Fibroblast of upper back skin (primary cell): ENCODE measurements at regions not wholly inside any gene's neighbourhood (a gene's known extent, or its start where the extent isn't known, plus 50 kb on each side); places are given as distances from the start of the nearest gene placed in this dataset.

Source experiments
- DNase-seq: peaks from one replicate; pipeline ENCODE4 v3.0.0-alpha.2; 2013

DNA sequence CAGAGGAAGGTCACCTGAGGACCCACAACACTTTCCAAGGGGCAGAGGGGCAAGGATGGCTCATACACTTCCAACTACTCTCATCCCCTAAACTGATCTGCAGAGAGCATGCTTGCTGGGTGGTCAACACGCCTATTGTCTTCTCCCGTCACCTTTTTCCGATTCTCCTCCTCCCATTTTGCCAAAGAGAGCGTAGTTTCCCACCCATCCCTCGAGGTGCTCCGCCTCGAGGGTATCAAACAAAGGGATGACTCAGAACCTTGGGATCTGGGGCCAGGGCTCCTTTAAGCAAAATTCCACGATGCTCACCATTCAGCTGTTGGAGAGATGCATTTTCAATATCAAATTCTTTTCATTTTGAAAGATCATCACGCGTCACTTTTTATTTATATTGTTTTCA is 507.5 kb upstream of the SULF2 start:
- peak; percentile 38 for DNase-seq

- peak; percentile 43 for DNase-seq
Measured at GRCh38 chr20:48291896-48292295, 506.6 kb upstream of the SULF2 start.

- DNase-seq, result no peak
Measured at GRCh38 chr20:48288930-48289507, 503.7 kb upstream of the SULF2 start.

GRCh38 chr20:48287552-48288170 is 502.4 kb upstream of the SULF2 start:
- no peak for DNase-seq

- no peak for DNase-seq
Measured at GRCh38 chr20:48287021-48287494, 501.8 kb upstream of the SULF2 start.

DNA sequence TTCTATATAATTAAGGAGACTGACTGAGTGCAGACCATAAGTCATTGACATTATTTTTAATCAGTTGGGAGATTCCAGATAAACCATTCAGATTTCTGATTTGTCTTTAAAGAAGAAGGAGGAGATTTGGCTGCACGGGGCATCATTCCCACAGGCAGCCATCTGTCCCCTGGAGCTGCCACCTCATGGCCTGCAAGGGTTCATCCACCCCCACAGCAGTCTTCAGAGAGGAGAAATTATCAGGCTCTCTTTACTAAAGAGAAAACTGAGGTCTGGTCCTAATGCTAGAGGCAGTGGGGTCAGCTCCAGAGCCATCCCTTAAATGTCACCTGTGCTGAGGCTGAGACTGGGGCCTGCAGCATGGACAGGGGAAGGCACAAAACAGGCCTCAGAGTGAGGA is 501.3 kb upstream of the SULF2 start:
- no peak for DNase-seq

- no peak for DNase-seq
Measured at GRCh38 chr20:48285656-48286055, 500.4 kb upstream of the SULF2 start.

DNA sequence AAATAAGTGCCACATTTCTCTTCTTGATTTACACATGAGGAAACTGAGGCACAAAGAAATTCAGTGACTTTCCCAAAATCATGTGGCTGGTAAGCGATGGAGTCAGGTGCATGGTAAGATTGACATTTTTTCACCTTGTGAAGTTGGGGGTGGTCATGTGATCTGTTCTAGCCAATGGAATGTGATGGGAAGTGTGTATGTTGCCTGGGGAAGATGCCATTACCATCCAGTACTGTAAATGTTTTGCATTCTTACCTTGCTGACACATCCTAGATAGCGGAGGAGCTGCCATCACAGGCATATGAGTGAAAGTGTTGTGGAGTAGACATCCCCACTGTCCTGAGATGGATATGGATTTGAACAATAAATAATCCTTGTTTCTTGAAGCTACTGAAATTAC is 499.6 kb upstream of the SULF2 start:
- peak; percentile 61 for DNase-seq

- no peak for DNase-seq
Measured at GRCh38 chr20:48284315-48284714, 499.0 kb upstream of the SULF2 start.

DNA sequence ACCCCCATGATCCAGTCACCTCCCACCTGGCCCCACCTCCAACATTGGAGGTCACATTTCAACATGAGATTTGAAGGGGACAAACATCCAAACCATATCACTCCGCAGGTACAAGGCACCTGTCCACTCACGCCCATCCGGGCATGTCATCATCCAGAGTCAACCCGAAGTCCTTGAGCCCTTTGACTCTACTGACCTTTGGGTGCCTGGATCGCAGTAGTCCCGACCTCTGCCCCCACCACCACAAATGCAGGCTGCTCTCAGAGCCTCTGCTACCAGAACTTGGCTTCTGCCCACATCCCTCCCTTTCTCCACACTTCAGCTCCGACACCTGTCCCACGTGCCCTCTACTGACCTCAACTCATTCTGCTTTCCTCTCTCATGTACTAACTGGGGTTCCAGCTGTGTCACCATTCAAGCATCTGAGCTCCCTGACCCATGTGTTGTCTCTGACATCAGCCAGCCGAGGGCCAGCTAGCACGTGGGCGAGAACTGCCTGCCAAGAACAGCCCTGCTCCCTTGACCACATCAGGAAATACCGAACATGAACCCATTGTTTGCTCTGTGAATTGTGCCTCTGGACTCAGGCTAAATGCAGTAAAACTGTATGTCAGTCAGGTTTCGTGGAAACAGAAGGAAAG is 498.3 kb upstream of the SULF2 start:
- DNase-seq, result peak; percentile 87

DNA sequence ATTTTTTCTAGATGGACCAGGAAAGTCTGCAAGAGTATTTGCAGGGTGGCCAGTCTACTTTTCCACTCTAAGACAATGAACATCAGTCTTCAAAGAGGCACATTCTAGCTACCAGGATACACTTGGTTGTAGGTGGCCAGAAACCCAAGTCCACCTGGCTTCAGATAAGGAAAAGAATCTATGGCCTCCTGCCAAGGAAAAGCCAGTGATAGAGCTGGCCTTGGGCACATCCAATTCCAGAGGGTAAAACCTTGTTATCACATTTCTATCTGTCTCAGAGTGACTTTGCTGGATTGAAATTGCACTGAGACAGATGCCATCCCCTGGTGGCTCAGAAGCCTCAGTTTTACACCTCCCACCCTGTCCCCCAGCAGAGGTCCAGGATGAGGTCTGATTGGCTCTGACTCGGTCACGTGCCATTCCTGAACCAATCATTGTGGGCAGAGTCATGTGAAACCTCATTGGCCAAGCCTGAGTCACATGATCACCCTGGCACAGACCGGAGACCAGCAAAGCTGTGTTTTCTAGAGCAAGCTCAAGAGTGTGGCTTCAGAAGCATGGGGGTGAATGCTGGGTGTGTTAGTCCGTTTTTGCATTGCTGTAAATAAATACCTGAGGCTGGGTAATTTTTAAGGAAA is 497.4 kb upstream of the SULF2 start:
- DNase-seq, result no peak

GRCh38 chr20:48281501-48281900 is 496.2 kb upstream of the SULF2 start:
- DNase-seq, result no peak

- DNase-seq, result no peak
Measured at GRCh38 chr20:48278961-48279481, 493.7 kb upstream of the SULF2 start.

DNA sequence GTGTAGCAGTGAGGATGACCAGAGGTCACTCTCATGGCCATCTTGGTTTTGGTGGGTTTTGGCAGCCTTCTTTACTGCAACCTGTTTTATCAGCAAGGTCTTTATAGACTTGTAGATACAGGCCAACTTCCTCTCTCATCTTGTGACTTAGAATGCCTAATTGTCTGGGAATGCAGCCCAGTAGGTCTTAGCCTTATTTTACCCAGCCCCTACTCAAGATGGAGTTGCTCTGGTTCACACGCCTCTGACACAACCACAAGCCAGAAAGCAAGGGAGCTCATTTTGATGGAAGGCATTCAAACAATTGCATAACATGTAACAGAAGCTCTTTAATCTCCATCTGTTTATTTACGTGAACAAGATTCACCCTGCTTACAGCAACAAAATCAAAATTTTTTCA is 492.0 kb upstream of the SULF2 start:
- DNase-seq, result peak; percentile 49

DNA sequence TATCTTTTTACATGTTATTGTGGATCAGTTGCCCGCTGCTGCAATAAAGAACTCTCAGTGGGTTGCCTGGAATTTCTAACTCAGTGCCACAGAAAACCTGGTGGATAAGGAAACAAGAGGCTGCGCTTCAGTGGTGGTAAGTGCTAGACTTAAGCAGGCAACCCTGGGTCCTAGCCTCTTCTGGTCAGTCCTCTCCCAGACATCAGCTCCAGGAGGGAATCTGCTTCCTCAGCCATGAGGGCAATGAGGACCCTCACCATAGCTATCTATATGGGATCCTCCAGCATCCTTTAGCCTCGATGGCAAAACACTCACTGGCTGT is 490.7 kb upstream of the SULF2 start:
- no peak for DNase-seq

DNA sequence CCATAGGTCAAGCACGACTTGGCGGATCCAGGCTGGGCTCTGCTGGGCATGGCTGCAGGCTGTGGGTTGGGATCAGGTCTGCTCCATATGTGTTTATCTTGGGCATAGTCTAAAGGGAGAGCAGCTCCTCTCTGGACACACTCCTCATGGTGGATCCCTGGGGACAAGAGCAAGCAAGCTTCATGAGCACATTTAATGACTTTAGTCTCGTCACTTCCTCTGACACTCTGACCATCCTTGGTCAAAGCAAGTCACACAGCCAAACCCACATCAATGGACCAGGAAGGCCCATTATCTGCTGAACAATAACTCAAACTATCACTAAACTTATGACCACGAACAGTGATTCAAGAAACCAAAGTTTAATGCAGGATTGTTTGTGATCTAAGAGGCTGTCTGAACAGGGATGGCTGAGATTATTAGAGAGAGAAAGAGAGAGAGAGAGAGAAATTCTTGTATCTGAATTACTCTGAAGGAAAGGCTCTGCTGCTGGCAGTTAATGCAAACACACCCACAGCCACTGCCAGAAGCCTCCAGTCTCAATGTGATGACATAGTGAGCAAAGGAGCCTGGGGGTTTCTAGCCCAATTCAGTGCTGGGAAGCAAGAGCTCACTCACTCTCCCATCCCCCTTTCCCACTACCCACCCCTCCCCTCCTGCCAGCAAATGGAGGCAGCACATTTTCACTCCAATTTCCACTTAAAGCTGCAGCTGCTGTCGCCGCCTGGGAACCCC is 490.2 kb upstream of the SULF2 start:
- DNase-seq, result peak; percentile 54

DNA sequence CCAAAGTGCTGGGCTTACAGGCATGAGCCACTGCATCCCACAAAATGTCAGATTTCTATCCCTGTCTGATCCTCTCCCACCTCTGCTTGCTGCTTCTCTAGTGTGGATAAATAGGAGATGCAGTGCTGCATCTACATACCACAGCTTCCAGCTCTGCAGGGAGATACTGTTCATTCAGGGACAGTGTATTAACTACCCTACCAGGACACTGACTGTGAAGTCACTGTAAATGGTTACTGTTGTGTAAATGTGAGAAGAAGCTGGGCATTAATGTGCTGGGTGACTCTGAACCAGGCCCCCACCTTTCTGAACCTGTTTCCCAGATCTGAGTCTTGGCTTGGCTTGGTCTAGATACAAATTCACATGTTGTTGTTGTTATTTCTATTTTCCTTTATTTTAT is 488.6 kb upstream of the SULF2 start:
- no peak for DNase-seq

- no peak for DNase-seq
Measured at GRCh38 chr20:48270885-48271284, 485.6 kb upstream of the SULF2 start.

DNA sequence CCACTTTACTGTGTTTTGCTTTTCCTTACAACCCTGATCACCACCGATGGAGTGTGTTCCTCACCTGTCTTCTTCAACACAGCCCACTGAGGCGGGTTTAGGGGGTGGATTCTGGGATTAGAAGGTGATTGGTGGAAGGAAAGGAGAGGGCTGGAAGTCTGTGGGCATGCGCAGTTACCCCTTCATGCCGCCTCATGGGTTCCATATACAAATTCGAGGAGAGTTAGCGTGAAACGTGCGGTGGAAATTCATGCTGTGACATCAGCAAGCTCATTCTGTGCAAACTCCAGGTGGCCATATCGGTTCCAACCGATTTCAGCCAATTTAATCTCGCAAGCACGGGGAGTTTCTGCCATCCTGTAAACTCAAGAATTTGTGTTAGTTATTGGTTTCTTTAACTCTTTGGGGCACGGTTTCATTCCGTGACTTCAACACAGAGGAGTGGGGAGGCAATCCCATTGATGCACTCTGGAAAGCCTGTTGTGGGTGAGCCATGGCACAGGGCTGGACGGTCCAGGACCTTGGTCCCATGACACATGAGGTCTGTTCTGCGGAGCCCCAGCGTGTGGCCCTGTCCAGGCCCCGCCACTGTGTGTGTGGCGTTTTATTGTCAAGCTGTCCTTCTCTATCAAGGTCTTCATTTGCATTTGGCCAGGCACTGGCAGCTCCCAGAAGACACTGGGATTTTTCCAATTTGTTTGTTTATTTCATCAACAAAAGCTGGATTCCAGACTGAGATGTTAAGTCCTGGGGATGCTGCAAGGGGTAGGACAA is 482.8 kb upstream of the SULF2 start:
- no peak for DNase-seq

DNA sequence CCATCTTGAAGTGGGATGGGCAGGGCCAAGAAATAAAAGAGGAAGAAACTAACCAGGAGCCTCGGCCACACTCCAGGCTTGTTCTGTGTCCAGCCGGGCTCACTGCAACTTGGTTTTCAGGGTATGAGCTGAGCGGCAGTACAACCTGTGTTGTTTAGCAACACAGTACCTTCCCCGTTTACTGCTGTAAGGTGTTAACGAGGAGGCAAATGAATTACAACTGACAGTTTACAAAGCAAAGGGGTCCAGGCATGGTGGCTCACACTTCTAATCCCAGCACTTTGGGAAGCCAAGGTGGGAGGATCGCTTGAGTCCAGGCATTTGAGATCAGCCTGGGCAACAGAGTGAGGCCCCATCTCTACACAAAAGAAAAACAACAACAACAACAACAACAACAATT is 481.3 kb upstream of the SULF2 start:
- DNase-seq, result no peak

DNA sequence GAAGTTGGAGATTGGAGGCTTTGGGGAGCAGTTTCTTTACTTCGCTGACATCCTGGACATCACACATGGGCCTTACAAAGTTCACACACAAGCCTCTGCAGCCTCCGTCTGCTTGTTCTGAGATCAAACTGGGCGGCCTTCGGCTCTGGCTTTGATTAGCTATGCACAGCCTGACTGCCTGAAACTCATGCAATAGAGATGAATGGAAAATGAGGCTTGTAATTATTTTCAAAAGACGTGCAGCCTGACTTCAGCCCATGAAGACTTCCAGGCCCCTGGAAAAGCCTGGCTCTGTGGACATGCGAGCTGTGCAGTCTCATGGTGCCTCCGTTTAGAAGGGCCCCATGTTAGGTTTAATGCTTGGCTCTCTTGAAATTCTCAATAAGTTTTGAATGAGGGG is 480.5 kb upstream of the SULF2 start:
- DNase-seq, result no peak

DNA sequence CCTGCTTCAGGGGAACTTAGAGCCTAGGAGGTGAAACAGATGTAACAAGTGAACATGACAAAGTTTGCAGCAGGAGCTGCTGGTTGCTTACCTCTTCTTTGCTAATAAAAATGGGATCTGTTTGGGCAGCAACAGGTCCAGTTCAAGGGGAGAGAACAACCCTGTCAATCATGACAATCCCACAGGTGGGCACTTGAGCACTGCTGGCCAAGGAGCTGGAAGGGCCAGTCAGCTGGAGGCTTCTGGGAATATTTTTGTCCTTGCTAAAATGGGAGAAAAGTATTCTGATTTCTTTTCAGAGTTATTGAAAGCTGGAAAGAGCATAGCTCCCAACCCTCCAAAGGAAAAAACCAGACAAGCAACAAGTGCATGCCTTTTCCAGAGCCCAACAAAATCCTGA is 477.7 kb upstream of the SULF2 start:
- DNase-seq, result no peak

GRCh38 chr20:48262466-48262865 is 477.2 kb upstream of the SULF2 start:
- DNase-seq, result no peak
